NCI-H460 (cell line): ENCODE measurements at regions not wholly inside any gene's neighbourhood (a gene's known extent, or its start where the extent isn't known, plus 50 kb on each side); places are given as distances from the start of the nearest gene placed in this dataset.
"Not testable (repeated sequence)": the region's sequence is repeated elsewhere in the genome, so short reads cannot be mapped to it uniquely, and the experiment has no call there.

Source experiments
- DNase-seq: peaks from one replicate; pipeline ENCODE4 v3.0.0-alpha.2; 2016; ENCODE audit warnings: low read depth; ENCODE audit errors: extremely low read depth

DNA sequence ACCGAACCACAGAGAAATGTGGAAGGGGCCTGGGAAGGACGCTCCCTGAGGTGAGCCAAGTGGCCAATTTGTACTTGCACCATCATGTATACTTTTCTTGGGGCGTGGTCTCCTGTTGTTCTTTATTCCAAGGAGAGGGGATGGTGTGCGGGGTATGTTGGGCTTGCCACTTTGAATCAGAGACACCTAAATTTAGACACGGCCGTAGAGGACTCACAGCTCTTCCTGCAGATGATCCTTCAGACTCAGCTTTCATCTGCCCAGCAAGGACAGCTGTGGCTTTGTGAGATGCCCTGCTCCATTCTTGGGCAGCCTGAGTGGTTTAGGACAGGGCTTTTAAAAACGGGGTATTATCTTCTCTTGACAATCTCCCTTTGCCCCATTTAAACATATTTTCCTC lies 473.2 kb downstream of the REEP3 start:
- no peak for DNase-seq

- no peak for DNase-seq
These were observed 486.0 kb downstream of the REEP3 start for GRCh38 chr10:64007157-64007556.

DNA sequence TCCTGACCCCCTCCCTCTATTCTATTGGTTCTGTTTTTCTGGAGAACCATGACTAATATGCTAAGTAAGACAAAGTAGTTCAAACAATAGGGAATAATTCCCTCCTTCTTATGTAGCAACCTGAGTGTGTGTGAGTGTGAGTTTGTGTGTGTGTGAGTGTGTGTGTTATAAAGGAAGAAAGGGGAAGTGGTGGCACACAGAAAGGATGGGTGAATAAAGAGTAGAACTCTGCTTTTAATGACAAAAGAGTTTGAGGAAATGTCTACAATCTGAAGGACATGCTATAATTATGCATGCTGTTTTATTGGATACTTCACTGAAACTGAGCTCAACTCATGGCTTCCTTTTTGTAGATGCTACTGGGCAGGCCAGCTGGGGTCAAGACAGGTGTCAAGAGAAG lies 489.5 kb downstream of the REEP3 start:
- DNase-seq, result no peak

GRCh38 chr10:64011912-64012714 lies 490.9 kb downstream of the REEP3 start:
- DNase-seq, result no peak

- DNase-seq, result no peak
These were observed 493.1 kb downstream of the REEP3 start for GRCh38 chr10:64014281-64014680.

DNA sequence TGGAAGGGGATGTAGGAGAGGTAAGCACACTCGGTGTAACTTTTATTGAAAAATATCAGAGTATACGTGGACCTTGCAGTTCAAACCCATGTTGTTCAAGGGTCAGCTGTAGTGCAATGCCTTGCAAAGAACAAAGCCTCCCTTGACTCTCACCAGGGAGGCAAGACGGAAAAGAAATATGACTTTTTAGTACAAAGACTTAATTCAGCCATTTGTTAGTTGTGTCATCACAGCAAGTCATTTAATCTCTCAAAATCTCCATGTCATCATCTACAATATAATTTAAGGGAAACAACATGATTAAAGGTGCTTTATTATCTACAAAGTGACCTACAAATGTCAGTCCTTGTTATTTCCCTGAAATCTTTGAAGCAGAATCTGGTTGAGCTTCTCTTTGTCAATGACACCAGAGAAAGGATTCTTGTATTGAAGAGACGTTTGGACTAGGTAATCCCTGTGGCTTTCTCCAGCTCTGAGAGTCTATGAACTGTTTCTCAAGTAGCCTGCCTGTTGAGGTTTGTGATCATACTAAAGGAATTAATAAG lies 502.8 kb downstream of the REEP3 start:
- no peak for DNase-seq

DNA sequence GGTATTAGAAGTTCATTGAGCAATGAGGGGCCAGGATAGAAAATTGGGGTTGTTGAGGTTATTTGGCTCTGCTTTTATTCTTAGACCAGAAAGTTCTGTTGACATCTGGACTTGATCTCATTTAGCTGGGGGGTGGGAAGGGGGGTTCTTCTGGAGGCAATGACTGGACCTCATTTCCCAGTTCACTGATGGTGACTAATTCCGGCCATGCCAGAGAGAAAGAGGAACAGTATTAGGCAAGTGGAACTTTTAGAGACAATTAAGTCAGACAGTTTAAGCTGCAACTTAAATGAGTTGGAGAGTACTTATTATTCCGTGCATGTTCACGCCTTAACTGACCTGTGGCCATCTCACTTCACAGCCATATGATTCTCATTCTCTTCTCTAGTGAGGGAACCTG lies 512.5 kb downstream of the REEP3 start:
- no peak for DNase-seq

DNA sequence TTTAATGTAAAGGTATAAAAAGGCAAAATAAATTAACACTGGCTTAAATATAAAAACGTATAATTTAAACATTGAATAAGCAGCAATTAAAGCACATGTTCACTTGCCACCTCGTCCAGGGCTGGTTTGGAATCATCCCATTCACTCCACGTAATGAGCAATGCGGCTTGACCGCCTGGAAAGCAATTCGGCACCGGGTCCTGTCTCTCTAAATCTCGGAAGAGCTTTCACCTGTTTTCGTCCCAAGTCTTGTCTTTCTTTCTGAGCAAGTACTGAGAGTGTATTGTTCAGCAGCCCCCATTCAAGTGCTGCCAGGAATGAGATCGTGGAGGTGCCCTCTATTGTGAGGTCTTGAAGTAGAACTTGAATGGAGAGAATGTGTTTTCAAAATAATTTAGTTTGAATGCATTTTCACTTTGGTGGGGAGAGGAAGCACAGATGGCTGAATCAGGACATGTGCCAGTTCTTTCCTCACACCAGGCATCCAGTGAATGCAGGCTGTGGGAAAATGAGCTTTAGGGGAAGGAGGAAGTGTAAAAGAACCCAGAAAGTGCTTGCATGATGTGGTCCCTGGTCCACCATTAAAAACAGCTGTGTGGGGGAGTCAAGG lies 515.2 kb downstream of the REEP3 start:
- DNase-seq, result no peak

- DNase-seq, result no peak
These were observed 516.0 kb downstream of the REEP3 start for GRCh38 chr10:64037071-64037661.

- DNase-seq, result no peak
These were observed 516.9 kb downstream of the REEP3 start for GRCh38 chr10:64038107-64038506.

DNA sequence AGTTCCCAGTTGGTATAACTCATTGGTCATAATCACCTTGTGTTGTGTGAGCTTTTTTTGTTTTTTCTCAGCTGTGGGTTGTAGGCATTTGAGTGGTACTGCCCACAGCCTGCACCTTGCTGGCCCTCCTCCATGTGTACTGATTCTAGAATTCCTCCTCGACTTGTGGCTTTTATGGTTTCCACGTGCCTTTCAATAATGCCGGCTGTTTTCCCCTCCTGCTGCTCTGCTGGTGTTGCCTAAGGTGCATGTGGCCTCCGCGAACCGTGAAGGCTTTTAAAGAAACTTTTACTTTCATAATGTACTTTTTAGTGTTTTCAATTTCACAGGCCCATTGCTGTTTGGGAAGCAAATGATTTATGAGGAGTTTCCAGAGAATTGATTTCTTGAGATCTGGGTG lies 518.0 kb downstream of the REEP3 start:
- no peak for DNase-seq

DNA sequence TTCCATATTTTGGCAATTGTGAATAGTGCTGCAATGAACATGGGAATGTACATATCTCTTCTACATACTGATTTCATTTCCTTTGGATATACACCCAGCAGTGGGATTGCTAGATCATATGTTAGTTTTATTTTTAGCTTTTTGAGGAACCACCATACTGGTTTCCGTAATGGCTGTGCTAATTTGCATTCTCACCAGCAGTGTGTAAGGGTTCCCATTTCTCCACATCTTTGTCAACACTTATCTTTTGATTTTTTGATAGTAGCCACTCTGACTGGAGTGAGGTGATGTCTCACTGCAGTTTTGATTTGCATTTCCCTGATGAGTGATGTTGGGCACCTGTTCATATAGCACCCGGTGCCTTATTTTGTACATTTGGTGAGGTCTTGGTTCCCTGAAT lies 519.6 kb downstream of the REEP3 start:
- no peak for DNase-seq

DNA sequence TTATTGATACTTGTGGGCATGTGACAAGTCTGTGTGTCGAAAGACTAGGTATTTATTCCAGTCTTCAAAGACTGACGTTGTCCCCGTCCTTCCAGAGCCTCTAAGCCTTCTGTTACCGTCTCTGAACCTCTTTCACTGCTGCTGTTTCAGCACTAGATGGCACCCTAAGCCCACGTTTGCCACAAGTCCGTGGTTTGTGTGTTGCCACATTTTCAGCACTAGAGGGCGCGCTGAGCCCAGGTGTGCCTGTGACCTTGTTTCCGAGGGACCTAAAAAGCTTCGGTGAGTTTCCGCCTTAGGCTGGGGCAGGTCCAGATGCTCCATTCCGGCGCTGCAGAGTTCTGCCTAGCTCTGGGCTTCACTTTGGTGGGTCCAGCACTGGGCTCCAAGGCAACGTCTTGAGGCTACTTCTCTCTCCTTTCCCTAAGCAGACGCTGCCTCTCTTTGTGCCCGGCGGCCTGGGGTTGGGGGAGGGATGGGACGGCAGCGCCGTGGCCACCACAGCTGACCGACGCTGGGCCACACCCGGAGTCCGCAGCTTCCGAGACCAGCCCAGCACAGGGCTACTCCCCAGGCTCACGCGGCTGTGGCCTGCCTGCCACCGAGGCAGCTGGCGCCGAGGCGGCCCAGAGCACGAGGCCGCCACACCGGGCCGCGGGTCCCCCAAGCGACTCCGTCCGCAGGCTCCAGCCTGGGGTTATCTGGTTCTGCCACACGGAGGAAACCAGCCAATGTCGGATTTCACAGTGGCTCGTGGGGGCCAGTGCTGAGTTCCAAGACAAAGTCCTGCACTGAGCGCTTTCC lies 520.2 kb downstream of the REEP3 start:
- DNase-seq, result peak; percentile 73

- no peak for DNase-seq
These were observed 520.8 kb downstream of the REEP3 start for GRCh38 chr10:64041989-64042490.

GRCh38 chr10:64044098-64044497 lies 522.9 kb downstream of the REEP3 start:
- no peak for DNase-seq

DNA sequence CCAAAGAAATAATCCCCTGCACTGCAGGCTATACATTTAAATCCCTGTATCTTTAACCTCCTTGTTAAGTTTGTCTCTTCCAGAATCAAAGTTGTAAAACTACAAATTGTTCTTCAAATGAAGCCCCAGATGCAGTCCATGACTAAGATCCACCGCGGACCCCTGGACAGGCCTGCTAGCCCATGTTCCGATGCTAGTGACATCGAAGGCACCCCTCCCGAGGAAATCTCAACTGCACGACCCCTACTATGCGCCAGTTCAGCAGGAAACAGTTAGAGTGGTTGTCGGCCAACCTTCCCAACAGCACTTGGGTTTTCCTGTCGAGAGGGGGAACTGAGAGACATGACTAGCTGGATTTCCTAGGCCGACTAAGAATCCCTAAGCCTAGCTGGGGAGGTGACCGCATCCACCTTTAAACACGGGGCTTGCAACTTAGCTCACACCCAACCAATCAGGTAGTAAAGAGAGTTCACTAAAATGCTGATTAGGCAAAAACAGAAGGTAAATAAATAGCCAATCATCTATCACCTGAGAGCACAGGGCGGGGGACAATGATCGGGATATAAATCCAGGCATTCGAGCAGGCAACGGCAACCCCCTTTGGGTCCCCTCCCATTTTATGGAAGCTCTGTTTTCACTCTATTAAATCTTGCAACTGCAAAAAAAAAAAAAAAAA lies 523.9 kb downstream of the REEP3 start:
- not testable (repeated sequence) for DNase-seq

- DNase-seq, result no peak
These were observed 533.2 kb downstream of the REEP3 start for GRCh38 chr10:64054392-64054791.

DNA sequence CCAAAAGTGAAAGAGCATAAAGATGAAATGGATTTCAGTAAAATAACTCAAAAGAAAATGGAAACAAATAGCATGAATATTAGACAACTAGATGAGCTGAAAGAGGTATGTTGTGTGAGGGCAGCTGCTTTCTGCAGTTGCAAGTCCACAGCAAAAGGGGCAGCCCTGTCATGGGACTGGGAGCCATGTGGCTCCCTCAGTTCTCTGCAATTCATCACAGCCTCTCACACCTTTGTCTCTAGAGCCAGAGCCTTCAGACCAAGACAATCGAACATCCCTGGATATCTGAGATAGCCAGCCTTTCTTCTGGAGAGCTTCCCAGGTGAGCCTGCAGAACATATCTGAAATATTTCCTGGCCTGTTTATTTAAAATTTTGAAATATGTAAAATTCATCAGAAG lies 538.7 kb downstream of the REEP3 start:
- no peak for DNase-seq

DNA sequence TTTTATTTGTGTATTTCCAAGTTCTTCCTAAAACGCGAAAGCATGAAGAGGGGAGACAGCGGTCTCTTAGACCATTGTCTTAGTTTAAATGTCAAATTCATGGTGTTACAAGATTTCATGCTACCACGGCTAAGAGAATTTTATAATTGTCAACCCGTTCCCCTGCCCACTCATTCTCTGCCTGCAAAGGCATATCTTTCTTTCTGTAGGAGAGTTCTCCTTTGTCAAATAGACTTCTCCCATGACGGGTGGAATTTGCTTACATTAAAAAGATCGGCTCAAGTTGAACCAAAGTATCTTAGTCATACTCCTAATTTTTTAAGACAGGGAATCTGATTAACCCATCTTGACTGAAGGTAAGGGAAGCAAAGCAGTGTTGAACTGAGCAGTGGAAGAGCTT lies 539.2 kb downstream of the REEP3 start:
- no peak for DNase-seq

GRCh38 chr10:64062793-64063192 lies 541.6 kb downstream of the REEP3 start:
- DNase-seq, result no peak
